ENCODE measurements at regions not wholly inside any gene's neighbourhood (a gene's known extent, or its start where the extent isn't known, plus 50 kb on each side); places are given as distances from the start of the nearest gene placed in this dataset.
"Not testable (repeated sequence)": the region's sequence is repeated elsewhere in the genome, so short reads cannot be mapped to it uniquely, and the experiment has no call there.

- TF ChIP-seq POLR2A (IDR thresholded peaks at IDR 0.05) (no peak), CTCF (IDR thresholded peaks at IDR 0.05) (no peak)
- no peak overlapping the region for H3K4me3 ChIP-seq (ENCODE audit: low read depth, poor library complexity, severe bottlenecking)
- no peak for DNase-seq (ENCODE audit: low spot score in 2 of 2)
- intact Hi-C loops (cut with DNase I; ENCODE audit: low total_unique reads): no loop called here
- WGBS, 2 donors: 91% methylated on average over 8 of the region's 8 CpGs
Measured at GRCh38 chr2:12487253-12488004, 229.3 kb upstream of the TRIB2 start.

GRCh38 chr2:12488352-12489318 is 228.1 kb upstream of the TRIB2 start:
- H3K4me3 ChIP-seq (ENCODE audit: low read depth, poor library complexity, severe bottlenecking): no peak overlapping the region
- TF ChIP-seq CTCF (IDR thresholded peaks at IDR 0.05): no peak
- TF ChIP-seq POLR2A (IDR thresholded peaks at IDR 0.05): no peak
- no peak for DNase-seq (ENCODE audit: low spot score in 2 of 2)
- intact Hi-C loops (cut with DNase I; ENCODE audit: low total_unique reads): no loop called here
- WGBS, 2 donors: 69 to 71% methylated on average over 12 of the region's 12 CpGs

GRCh38 chr2:12490641-12491040 is 226.1 kb upstream of the TRIB2 start:
- DNase-seq (ENCODE audit: low spot score in 2 of 2): no peak
- intact Hi-C loops (cut with DNase I; ENCODE audit: low total_unique reads): no loop called here
- 50 to 68% methylated on average over 4 of the region's 4 CpGs for WGBS, 2 donors
- H3K4me3 ChIP-seq (ENCODE audit: low read depth, poor library complexity, severe bottlenecking): no peak overlapping the region
- TF ChIP-seq CTCF (IDR thresholded peaks at IDR 0.05) (no peak), POLR2A (IDR thresholded peaks at IDR 0.05) (no peak)

GRCh38 chr2:12492360-12492759 is 224.4 kb upstream of the TRIB2 start:
- 80 to 100% methylated on average over 1 to 2 of the region's 3 CpGs for WGBS, 2 donors
- intact Hi-C loops (cut with DNase I; ENCODE audit: low total_unique reads); H3K4me3 ChIP-seq (ENCODE audit: low read depth, poor library complexity, severe bottlenecking); DNase-seq (ENCODE audit: low spot score in 2 of 2): not testable (repeated sequence)

- no peak overlapping the region for H3K4me3 ChIP-seq (ENCODE audit: low read depth, poor library complexity, severe bottlenecking)
- DNase-seq (ENCODE audit: low spot score in 2 of 2): no peak
- 60 to 68% methylated on average over 9 of the region's 9 CpGs for WGBS, 2 donors
- intact Hi-C loops (cut with DNase I; ENCODE audit: low total_unique reads): no loop called here
- TF ChIP-seq POLR2A (IDR thresholded peaks at IDR 0.05) (no peak), CTCF (IDR thresholded peaks at IDR 0.05) (no peak)
Measured at GRCh38 chr2:12493031-12493513, 223.7 kb upstream of the TRIB2 start.

- DNase-seq (ENCODE audit: low spot score in 2 of 2): no peak
- intact Hi-C loops (cut with DNase I; ENCODE audit: low total_unique reads): no loop called here
- WGBS, 2 donors: 90% methylated on average over 7 of the region's 7 CpGs
- TF ChIP-seq CTCF (IDR thresholded peaks at IDR 0.05): no peak
- no peak overlapping the region for H3K4me3 ChIP-seq (ENCODE audit: low read depth, poor library complexity, severe bottlenecking)
Measured at GRCh38 chr2:12495247-12495868, 221.4 kb upstream of the TRIB2 start.
